NCI-H345 (cell line): ENCODE measurements at regions not wholly inside any gene's neighbourhood (a gene's known extent, or its start where the extent isn't known, plus 50 kb on each side); places are given as distances from the start of the nearest gene placed in this dataset.

Experiments
- DNase-seq: peaks from one replicate; lab custom pipeline; 2025; lab: John Stamatoyannopoulos, UW

DNA sequence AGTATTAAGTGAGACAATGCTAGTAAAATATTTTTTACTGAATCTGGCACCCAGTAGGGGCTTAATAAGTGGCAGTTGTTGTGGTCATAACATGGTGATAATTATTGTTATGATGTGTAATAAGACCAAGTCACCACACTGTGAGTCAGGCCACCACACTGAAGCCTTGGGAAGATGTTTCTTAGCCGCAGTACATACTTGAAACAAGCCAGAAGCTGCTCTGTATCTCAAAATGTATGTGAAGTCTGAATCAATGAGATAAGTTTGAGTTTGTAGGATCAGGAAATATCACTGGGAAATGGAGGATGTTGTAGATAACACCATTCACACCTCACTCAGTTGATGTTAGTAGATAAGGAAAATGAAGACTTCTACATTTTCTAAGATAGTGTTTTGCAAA is 51.3 kb upstream of the PTPN3 start:
- no peak for DNase-seq

DNA sequence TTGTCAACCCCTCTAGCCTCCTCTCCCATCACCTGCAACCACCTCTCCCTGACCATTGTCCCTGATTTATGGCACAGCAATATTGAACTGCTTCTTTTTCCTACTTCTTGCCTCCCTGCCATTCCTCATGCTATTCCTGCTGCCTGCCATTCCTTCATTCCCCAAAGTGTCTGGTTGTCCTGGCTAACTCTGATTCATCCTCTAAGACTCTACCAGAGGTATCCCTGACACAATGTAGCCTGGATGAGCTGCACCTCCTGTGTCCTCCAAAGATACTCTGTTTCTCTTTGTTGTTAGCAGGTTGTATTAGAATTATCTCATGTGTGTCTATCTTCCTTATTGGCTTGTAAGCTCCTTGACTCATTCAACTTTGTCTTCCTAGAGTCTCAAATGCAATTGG is 53.5 kb upstream of the PTPN3 start:
- no peak for DNase-seq

DNA sequence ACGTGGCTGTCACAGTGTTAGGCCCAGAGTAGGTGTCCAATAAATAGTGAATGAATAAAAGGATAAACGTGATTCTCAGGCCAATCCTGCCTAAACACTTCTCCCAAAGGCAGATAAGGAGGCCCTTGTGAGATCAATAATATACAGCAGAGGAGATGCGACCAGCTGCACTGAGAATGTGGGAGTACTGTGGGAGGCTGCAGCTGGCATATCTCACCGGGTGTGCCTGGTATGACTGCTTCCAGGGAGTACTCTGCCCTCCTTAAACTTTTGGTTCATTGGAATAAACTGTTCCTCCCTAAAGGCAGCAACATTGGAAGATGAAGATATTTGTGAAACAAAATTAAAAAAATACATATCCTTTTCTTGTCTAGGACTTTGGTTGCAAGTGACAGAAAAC is 57.1 kb upstream of the PTPN3 start:
- DNase-seq = no peak

DNA sequence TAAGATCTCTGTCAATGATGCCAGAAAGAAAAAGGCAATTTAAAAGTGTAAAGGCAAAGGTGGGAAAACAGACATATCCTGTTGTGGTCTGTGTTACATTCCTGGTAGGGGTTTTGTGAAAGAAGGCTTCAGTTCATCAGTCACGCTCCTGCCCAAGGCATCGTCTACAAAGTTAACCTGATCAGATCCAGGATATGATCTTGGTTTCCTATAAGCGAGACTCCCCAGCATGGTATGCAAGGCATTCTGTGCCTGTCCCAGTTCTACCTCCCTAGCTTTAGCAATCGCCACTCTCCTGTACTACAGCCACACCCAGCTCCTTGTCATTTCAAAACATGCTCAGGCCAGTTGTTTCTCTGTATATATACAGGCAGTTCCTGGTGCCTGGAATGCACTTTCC is 58.0 kb upstream of the PTPN3 start:
- no peak for DNase-seq

DNA sequence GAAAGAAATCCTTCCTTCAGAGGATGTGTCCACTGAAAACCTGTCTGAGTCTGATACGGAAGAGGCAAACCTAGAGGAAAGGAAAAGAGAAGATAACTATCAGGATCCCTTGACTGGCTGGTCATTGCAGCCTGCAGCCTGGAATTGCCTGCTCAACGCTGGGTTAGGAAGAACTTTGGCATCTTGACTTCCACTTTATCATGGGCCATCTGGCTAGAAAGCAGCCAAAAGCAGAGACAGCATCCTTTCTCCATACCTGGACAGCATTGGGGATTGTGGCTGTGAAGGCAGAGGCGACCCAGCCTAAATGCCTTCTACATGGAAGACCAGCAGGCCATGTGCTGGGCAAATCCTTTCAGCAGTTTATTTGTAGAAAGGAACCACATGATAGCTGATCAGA is 58.7 kb upstream of the PTPN3 start:
- no peak for DNase-seq

DNA sequence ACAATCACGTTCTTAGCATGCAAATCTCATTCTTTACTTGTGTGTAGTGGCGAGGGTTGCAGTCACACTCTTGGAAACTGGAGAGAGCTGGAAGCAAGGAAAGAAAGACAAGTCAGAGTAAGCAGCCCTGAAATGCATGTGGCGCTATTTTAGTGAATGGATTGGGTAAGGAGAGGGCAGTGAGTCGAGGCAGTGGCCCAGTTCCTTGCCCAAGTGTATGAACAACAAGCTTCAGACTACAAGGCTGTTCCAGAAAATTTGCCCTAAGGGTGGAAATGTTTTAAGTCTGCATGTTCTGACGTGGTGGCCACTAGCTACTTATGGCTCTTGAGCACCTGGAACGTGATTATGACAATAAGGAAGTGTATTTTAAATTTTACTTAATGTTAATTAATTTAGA is 59.4 kb upstream of the PTPN3 start:
- DNase-seq = no peak

DNA sequence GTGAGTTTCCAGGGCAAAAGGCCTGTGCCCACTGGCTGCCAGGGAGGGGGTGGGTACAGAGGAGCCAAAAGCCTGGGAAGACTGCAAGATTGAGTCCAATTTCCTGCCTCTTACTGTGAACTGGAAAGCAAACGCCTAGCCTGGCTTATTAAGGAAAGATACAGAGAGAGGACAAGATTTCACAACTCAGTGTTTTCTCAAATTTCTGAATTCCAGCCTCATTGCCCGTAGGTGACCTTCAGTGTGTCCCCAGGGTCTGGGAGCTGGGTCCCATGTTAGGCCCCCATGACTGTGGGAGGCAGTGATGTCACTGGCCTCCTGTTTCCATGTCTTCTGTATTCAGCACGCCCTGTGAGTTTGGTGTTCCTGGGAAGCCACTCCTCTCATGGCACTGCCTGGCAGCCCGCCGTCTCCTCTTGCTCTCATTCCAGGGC is 60.6 kb upstream of the PTPN3 start:
- DNase-seq = no peak

DNA sequence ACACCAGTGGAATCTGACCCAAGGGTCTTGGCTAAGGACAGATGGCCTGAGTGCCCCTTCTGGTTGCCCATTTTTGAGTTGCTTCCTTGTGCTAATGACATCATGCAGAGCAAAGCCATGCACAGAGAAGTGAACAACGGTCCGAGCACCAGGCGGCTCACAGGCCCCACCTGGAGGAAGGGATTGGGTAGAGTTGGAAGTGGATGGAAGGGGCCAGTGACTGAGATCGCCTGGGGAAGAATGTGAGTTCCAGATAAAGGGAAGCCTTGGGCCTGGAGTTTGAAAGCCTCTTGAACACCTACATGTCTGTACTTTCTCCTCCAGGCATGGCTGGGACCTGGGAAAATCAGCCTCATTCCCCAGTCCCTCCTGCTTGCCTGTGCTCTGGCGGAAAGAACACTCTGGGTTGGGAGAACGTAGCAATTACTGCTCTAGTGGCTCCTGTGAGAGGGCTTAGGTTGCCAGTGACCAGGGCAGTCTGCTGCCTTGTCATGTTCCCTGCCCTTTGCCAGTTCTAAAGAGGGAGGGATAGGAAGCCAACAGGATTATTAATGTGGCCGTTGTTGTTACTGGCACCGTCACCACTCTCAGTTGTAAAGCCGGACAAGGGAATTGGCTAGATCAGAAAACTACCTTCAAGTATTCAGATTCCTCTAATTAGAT is 62.5 kb upstream of the PTPN3 start:
- DNase-seq = no peak

DNA sequence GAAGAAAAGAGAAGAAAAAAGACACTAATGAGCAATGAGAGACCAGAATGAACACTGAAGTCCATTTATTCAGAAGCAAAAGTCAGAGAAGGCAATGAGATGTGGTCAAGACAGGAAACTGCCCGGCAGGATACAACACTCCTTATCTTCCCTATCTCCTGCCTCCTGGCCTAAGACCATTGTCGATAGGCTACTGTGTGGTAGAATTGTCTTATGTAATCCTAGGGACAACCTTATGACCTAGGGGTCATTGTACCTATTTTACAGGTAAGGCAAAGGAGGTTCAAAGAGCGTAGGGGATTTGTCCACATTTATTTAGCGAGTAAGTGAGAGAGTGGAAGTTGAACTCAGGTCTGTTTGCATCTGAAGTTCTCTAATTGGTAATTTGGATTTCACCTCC is 63.0 kb upstream of the PTPN3 start:
- no peak for DNase-seq

DNA sequence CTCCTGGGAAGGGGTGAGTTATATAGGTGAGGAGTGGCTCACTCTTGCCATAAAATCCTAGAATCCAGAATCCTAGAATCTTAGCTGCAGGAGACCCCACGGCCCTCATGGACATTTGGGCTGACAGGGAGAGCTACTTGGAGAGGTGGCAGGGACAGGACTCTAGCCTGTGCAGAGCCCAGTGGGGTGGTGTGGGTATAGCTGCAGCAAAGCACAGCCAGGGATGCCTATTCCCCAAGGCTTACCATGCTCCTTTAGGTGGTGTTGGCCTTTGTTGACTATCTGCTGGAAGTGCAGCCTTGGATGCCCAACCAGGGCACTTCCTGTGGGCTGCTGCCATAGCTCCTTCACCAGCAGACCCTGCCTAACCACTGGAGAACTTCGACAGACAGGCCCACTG is 70.0 kb upstream of the PTPN3 start:
- DNase-seq = no peak

DNA sequence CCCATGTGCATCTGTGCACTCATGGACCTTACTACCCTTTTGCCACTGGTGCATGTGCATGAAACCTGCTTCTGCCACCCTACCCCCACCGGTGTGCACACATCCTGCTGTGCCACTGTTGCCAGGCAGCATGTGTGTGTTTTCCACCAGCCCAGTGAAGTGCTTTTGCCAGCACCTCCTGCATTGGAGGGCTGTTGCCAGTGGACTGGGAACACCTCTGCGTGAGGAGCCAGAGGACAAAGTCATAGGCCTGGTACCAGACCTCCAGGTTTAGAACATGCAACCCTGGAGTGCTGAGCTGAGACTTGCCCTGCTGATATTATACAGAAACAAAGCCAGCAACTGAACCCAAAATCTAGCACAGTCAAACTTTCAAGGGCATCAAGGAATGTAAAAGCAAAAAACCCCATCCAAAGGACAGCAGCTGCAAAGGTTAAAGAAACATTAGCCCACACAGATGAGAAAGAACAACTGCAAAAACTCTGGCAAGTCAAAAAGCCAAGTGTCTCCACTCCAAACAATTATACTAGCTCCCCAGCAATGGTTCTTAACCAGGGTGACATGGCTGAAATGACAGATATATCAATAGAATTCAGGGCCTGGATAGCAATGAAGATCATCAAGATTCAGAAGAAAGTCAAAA is 70.6 kb upstream of the PTPN3 start:
- no peak for DNase-seq

DNA sequence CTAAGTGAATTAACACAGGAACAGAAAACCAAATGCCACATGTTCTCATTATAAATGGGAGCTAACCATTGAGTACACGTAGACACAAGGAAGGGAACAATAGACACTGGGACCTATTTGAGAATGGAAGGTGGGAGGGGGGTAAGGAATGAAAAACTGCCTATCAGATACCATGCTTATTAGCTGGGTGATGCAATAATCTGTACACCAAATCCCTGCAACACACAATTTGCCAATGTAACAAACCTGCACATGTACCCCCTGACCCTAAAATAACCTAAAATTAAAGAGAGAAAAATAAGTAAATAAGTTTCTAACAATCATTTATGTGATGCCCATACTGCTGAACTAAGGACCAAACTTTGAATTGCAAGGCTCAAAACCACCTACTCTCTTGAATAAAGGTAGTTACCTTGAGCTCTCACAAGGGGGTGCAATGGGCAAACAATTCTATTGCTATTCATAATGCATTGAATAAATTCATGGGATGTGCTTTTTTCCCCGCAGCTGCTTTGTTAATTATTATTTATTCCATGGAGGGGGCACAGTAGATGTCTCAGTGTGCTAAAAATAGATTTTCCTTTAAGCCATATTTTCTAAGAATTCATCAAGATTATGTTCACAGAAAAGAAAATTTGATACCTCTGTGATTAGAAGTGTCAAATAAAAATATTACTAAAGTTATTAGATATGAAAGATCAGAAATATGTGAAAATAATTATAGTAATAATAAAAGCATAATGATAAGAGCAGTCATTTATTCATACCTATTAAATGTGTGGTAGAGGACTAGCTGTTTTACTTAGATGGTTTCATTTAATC is 76.2 kb upstream of the PTPN3 start:
- peak; percentile 70 for DNase-seq

DNA sequence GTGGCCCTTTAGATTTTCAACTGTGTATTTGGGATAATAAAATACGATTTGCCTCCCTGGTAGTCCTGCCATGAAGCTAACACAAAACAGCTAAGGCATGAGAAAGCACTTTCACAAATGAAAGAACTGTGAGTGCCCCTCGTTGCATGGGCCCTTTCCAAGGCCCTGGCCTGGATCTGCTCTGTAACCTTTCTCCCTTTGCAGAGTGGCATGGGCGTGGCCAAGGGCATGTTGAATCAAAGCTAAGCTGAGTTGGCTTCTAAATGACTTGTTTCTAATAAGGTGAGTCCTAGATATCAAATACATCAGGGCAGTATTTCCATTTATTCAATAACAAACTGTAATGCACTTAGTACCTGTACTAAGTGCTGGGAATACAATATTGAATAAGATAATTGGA is 78.7 kb upstream of the PTPN3 start:
- no peak for DNase-seq

DNA sequence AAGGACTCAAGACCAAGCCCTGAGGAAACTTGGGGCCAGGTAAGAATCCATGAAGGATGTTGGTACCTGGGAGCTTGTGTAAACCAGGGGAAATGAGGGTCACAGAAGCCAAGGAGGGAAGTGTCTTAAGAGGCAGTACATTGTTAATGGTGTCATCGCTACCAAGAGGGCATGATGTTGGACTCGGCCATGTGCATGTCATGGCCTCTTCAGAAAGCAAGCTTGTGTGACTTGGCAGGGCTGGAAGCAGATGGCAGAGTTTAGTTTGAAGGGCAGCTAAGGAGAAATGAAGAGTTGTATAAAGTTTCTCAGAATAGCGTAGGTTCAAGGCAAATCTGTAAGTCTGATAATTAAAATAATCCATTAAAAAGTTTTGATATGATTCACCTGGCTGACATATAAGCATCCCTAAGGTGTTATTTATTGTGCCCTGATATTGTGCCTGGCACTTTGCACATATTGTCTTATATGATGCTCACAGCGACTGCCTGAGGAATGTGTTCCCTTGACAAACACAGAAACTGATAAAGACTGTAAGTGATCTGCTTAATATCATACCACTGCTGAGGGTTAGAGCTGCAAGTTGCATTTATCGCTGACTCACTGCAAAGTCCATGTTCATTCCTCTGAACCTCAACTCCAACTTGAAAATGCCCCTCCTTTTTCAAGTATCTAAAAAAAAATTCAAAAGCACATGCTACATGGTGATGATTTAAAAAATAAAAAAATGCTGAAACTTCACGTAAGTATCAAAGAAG is 81.3 kb upstream of the PTPN3 start:
- DNase-seq = no peak

DNA sequence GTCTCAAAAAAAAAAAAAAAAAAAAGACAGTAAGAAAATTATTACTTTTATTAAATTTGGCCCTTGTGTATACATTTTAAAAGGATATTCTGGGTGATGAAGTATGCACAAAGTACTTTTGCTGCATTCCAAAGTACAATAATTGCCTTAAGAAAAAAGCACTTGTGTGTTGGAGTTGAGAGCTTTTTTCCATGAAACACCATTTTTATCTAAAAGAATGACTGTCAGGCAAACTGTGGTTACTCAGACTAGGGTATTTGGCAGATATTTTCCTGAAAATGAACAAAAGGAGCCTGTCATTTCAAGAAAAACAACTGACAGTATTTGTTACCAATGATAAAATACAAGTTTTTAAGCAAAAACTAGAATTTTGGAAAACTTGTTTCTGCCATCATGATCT is 84.3 kb upstream of the PTPN3 start:
- DNase-seq = no peak

DNA sequence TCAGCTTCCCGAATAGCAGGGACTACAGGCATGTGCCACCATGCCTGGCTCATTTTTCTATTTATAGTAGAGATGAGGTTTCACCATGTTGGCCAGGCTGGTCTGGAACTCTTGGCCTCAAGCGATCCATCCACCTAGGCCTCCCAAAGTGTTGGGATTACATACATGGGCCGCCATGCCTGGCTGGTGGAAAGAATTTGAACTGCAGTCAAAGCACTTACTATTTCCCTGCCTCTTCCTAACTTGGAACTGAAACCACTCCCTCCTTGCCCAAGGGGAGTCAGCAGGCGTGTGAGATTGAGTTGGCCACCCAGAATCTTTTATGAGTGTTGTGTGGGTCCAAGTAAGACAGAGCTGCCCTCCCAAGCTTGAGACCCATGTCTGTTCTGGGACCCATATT is 86.1 kb upstream of the PTPN3 start:
- no peak for DNase-seq

DNA sequence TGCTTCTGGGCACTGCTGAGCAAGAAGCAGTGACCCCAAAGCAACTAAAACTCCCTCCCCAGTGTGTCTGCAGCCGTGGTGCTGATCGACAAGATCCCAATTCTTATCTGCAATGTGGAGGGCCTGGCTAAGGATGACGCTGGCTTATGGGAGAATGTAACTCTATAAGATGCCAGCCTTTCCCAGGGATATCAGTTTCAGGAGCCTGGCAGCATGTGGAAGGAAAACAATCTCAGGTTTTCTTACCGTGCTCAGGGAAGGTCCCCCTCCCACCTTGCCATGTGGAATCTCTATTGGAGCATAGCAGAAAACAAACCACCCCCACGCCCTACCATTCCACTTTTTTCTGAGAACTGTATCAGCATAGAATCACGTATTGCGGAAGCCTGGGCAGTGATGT is 87.7 kb upstream of the PTPN3 start:
- no peak for DNase-seq

DNA sequence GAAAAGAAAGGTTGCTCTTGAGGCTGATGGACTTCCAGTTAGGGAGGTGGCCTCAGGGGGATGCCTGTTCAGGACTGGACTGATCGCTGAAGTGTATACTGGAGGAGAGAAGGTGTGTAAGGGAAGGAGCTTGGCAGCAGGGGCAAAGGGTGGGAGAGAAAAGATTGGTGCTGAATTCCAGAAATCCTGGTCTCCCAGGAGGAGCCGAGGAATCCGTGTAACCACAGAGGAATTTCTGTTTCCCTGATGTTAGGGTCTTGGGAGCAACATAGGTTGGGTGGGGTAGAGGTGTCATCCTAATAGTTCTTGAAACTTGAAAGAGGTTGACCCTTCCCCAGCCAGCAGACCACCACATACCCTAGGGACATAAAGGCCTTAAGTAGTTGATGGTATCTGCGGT is 88.9 kb upstream of the PTPN3 start:
- no peak for DNase-seq

DNA sequence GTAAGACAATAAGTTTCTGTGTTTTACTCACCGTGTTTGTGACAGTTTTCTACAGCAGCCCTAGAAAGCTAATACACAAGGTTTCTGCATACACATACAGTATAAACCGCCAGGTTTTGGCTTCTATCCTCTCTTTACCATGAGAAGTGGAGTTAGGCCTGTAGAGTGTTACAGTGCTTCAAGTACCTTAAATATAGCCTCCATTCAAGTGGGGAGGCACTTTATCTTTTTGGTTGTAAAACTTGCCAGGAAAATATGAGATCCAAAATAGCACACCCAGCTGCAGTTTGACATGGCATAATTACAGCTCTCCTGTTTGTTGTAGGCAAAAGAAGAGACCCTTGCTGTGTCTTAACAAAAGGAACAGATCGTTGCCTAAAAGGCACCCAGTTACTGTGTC is 90.3 kb upstream of the PTPN3 start:
- DNase-seq = peak; percentile 76

DNA sequence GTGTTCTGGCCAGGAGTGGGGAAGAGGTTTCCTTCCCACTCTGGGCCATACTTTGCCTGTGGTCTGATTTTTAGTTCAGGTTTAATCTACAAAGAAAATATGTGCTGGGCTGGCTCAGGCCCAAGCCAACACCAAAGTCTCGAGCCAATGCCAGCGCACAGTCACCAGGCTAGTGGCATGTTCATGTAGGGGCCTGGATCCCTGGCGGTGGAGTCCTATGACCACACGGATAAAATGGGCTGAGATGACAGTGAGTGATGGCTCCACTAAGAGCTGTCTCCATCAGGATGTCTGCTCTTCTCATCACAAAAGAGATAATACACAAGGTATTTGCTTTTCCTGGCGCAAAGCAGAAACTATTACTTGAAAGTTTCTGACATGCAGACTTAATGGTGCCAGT is 92.9 kb upstream of the PTPN3 start:
- no peak for DNase-seq

DNA sequence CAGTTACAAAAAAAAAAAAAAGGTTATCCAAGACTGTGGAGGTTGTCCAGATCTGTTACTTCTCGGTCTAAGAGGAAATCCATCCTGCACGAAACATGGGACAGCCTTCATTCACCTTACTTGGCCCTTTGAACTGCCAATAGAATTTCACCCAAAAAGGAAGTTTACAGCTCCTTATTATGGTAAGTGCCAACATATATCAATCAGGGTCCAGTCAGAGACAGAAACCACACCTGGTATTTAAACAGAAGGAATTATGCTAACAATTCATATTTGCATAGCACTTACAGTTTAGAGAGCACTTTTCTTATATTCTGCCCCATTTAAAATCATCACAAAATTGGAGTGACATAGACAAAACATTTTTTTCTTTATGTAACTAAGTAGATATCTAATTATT is 93.6 kb upstream of the PTPN3 start:
- no peak for DNase-seq

DNA sequence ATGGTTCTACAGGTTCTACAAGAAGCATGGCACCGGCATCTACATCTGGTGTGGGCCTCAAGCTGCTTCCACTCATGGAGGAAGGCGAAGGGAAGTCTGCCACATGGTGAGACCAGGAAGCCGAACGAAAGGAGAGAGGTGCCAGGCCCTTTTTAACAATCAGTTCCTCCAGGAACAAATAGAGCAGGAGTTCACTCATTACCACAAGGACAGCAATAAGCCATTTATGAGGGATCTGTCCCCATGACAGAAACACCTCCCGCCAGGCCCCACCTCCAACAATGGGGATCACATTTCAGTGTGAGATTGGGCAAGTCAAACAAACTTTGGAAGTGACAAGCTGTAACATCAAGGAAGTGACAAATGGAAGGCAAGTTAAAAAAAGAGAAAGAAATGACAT is 95.5 kb upstream of the PTPN3 start:
- no peak for DNase-seq

DNA sequence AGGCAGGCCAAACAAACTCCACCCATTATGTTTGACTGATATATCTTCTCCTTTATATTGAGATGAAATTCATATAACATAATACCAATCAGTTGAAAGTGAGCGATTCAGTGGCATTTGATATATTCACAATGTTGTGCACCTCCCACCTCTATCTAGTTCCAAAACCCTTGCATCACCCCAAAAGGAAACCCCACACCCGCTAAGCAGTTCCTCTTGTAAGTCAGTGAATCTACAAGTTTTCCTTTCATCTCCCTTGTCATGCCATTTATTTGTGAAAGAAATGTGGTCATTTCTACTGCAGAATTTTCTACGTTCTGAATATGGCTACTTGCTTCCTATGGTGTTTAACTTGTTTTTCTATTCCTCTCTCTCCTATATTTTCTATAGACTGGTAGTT is 99.4 kb upstream of the PTPN3 start:
- DNase-seq = no peak
